ENCODE measurements at regions not wholly inside any gene's neighbourhood (a gene's known extent, or its start where the extent isn't known, plus 50 kb on each side); places are given as distances from the start of the nearest gene placed in this dataset.

DNA sequence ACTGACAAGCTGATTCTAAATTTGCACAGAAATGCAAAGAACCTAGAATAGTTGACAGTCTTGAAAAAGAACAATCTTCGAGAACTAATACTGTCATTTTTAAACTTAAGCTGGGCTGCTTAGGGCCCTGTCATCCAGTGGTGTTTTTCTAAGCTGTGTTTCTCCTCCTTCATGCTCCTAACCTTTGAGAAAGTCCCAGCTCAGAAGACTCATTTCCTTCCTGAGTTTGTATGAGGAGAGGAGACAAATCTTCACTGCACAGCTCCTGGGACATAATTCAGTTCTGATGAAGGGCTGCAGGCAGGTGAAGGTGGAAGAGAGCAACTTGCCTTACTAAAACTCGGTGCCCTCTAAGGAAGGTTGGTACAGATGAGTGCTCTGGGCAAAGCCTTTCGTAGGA lies 109.5 kb upstream of the ANKRD55 start:
- Mint-ChIP-seq H3K9me3 (ENCODE audit: unreplicated experiment) (peaks cover 12% of the 10 kb centered on the region), H3K36me3 (ENCODE audit: insufficient read depth, unreplicated experiment) (no peaks in the 10 kb centered on the region), H3K4me3 (ENCODE audit: unreplicated experiment) (no peak overlapping the region), H3K27ac (ENCODE audit: low read depth, unreplicated experiment) (no peak overlapping the region), H3K4me1 (ENCODE audit: insufficient read depth, unreplicated experiment) (peaks cover 15% of the 10 kb centered on the region), H3K27me3 (ENCODE audit: insufficient read depth, unreplicated experiment) (no peaks in the 10 kb centered on the region)
- CTCF ChIA-PET, result interaction anchor here (0.7 kb wide), 1 partner anchor 19 kb away, joined by 3 read pairs; no protein-coding TSS in a partner anchor
- intact Hi-C loops (cut with micrococcal nuclease), result no loop called here
- no TSS peak for BruUV-seq (replicated peaks)
- TF ChIP-seq, protein P1, sequence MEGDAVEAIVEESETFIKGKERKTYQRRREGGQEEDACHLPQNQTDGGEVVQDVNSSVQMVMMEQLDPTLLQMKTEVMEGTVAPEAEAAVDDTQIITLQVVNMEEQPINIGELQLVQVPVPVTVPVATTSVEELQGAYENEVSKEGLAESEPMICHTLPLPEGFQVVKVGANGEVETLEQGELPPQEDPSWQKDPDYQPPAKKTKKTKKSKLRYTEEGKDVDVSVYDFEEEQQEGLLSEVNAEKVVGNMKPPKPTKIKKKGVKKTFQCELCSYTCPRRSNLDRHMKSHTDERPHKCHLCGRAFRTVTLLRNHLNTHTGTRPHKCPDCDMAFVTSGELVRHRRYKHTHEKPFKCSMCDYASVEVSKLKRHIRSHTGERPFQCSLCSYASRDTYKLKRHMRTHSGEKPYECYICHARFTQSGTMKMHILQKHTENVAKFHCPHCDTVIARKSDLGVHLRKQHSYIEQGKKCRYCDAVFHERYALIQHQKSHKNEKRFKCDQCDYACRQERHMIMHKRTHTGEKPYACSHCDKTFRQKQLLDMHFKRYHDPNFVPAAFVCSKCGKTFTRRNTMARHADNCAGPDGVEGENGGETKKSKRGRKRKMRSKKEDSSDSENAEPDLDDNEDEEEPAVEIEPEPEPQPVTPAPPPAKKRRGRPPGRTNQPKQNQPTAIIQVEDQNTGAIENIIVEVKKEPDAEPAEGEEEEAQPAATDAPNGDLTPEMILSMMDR (IDR thresholded peaks at IDR 0.05; ENCODE audit: unreplicated experiment), result no peak
- no peak for DNase-seq (ENCODE audit: unreplicated experiment)
- POLR2A ChIA-PET, result interaction anchor here (1.0 kb wide), 1 partner anchor 12 kb away, joined by 3 read pairs; no protein-coding TSS in a partner anchor

DNA sequence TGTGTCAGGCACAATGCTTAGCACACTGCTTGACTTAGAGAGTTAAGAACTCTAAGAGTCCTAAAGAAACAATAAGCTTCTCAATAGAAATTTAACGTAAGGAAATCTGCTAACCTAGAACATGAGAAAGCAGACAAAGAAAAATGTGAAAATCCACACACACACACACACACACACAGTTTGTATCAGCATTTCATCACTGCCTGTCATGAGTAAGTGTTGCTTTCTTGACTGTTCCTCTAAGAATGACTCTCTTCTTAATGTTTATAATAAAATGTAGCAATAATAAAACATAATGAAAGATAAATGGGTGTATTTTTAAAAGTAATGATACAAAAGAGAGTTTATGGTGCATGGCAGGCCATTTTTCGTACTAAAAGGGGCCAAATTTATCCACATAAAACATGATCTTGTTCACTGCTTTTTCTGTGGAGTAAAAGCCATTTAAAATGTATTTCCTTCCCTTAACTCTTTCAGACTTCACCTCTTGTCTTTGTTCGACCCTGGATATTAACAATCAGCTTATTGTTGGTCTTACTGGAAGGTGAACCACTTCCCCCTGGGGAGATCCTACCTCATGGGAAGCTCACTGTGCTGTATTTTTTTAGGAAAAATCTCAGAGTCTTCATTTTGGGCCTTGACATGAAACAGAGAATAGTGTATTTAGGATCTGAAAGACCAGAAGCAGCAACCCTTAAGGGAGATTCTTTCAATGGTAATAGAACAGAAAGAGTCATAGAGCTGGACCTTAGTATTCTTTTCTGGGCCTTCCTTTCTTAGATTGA lies 107.3 kb upstream of the ANKRD55 start:
- POLR2A ChIA-PET, result interaction anchor here (1.3 to 2.7 kb wide), 2 partner anchors 10 to 11 kb away, joined by 5 to 21 read pairs; no protein-coding TSS in a partner anchor
- H3K4me3 Mint-ChIP-seq (ENCODE audit: unreplicated experiment), result no peak overlapping the region
- peaks cover 12% of the 10 kb centered on the region for H3K9me3 Mint-ChIP-seq (ENCODE audit: unreplicated experiment)
- intact Hi-C loops (cut with micrococcal nuclease), result no loop called here
- no TSS peak for BruUV-seq (replicated peaks)
- no peak for DNase-seq (ENCODE audit: unreplicated experiment)
- no peak overlapping the region for H3K27ac Mint-ChIP-seq (ENCODE audit: low read depth, unreplicated experiment)
- CTCF ChIA-PET, result interaction anchor here (0.6 kb wide), 3 partner anchors 17 to 404 kb away, joined by 3 read pairs; no protein-coding TSS in a partner anchor
- H3K36me3 Mint-ChIP-seq (ENCODE audit: insufficient read depth, unreplicated experiment), result no peaks in the 10 kb centered on the region
- no peaks in the 10 kb centered on the region for H3K27me3 Mint-ChIP-seq (ENCODE audit: insufficient read depth, unreplicated experiment)
- H3K4me1 Mint-ChIP-seq (ENCODE audit: insufficient read depth, unreplicated experiment), result no peaks in the 10 kb centered on the region
- TF ChIP-seq, protein P1 (IDR thresholded peaks at IDR 0.05; ENCODE audit: unreplicated experiment), result no peak

DNA sequence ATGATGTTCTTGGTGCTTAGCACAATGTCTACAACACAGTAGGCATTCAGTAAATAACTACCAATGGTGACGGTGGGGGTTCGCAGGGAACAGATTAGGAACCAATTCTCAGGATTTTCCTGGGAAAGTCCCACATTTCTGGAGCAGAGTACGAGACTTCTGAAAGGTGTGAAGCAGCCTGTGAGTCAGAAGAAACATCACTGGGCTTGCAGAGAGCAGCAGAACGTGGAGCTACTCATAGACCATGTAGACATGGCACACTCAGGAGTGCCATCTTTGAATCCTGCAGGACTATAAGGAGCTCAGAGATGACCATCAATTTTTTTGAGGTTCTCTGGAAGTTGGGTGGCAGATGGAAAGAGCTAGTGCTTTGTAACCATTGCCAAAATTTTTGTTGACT lies 106.6 kb upstream of the ANKRD55 start:
- CTCF ChIA-PET, result interaction anchor here (0.6 kb wide), 1 partner anchor 17 kb away, joined by 3 read pairs; no protein-coding TSS in a partner anchor
- H3K27me3 Mint-ChIP-seq (ENCODE audit: insufficient read depth, unreplicated experiment), result no peaks in the 10 kb centered on the region
- no peaks in the 10 kb centered on the region for H3K36me3 Mint-ChIP-seq (ENCODE audit: insufficient read depth, unreplicated experiment)
- no peaks in the 10 kb centered on the region for H3K4me1 Mint-ChIP-seq (ENCODE audit: insufficient read depth, unreplicated experiment)
- H3K27ac Mint-ChIP-seq (ENCODE audit: low read depth, unreplicated experiment), result no peak overlapping the region
- H3K9me3 Mint-ChIP-seq (ENCODE audit: unreplicated experiment), result peaks cover 12% of the 10 kb centered on the region
- no peak overlapping the region for H3K4me3 Mint-ChIP-seq (ENCODE audit: unreplicated experiment)
- no TSS peak for BruUV-seq (replicated peaks)
- POLR2A ChIA-PET, result interaction anchor here (2.7 kb wide), 1 partner anchor 10 kb away, joined by 21 read pairs; no protein-coding TSS in a partner anchor
- intact Hi-C loops (cut with micrococcal nuclease), result no loop called here
- TF ChIP-seq, protein P1 (IDR thresholded peaks at IDR 0.05; ENCODE audit: unreplicated experiment), result no peak
- no peak for DNase-seq (ENCODE audit: unreplicated experiment)

DNA sequence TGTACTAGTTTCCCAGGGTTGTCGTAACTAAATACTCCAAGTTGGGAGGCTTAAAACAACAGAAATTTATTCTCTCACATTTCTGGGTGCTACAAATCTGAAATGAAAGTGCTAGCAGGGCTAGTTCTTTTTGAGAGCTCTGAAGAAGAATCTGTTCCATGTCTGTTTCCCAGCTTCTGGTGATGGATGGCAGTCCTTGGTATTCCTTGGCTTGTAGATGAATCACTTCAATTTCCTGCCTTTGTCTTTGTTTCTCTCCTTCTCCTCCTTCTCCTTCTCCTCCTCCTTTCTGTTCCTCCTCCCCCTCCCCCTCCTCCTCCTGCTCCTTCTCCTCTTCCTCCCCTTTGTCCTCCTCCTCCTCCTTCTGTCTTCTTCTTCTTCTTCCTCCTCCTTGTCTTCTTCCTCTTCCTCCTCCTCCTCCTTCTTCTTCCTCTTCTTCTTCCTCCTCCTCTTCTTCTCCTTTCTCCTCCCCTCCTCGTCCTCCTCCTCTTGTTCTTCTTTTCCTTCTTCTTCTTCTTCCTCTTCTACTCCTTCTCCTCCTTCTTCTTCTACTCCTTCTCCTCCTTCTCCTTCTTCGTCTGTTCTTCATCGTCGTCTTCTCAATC lies 104.7 kb upstream of the ANKRD55 start:
- Mint-ChIP-seq H3K36me3 (ENCODE audit: insufficient read depth, unreplicated experiment) (no peaks in the 10 kb centered on the region), H3K27ac (ENCODE audit: low read depth, unreplicated experiment) (no peak overlapping the region), H3K4me1 (ENCODE audit: insufficient read depth, unreplicated experiment) (no peaks in the 10 kb centered on the region), H3K9me3 (ENCODE audit: unreplicated experiment) (peaks cover 12% of the 10 kb centered on the region), H3K4me3 (ENCODE audit: unreplicated experiment) (no peak overlapping the region), H3K27me3 (ENCODE audit: insufficient read depth, unreplicated experiment) (no peaks in the 10 kb centered on the region)
- intact Hi-C loops (cut with micrococcal nuclease), result no loop called here
- ChIA-PET CTCF (interaction anchor here (0.6 to 1.0 kb wide), 2 partner anchors 10 to 11 kb away, joined by 3 to 4 read pairs; no protein-coding TSS in a partner anchor), POLR2A (no interaction called here)
- TF ChIP-seq, protein P1 (IDR thresholded peaks at IDR 0.05; ENCODE audit: unreplicated experiment), result no peak
- DNase-seq (ENCODE audit: unreplicated experiment), result no peak
- BruUV-seq (replicated peaks), result no TSS peak

Measured in MCF 10A (cell line).